HepG2 (cell line): ENCODE measurements at regions not wholly inside any gene's neighbourhood (a gene's known extent, or its start where the extent isn't known, plus 50 kb on each side); places are given as distances from the start of the nearest gene placed in this dataset.

Experiments
- ATAC-seq: fragments of 200-7000 bp; cut with Tn5 transposase; 3 replicates; pipeline ENCODE4 v1.9.1; 2020; ENCODE audit warnings: mild to moderate bottlenecking, moderate library complexity
- BruUV-seq: library from RNA; stranded (reverse); fragments of 400-500 nt; replicated peaks from 2 replicates; lab custom pipeline; 2021; lab: Mats Ljungman, UMichigan
- CTCF ChIA-PET: fragments of 300-600 bp; formaldehyde crosslinking; extraction: SDS; loops from one replicate; lab custom pipeline; 2021; ENCODE audit warnings: low total read pairs, inconsistent platforms, low intra/inter-chr PET ratio; lab: Yijun Ruan, JAX
- POLR2A ChIA-PET: fragments of 350-600 bp; sonication (Branson Sonifier 250); formaldehyde crosslinking; loops from one replicate; lab custom pipeline; 2020; ENCODE audit warnings: antibody characterized with exemption, inconsistent platforms; lab: Yijun Ruan, JAX
- DNase-seq: peaks from one replicate; pipeline ENCODE4 v3.0.0-alpha.2; 2015; ENCODE audit warnings: low spot score
- FAIRE-seq: peaks from 3 replicates; lab custom pipeline; 2011; peaks lifted over from hg19 to GRCh38; lab: Jason Lieb, UNC
- H2AFZ ChIP-seq: one replicate; pipeline ENCODE4 v1.6.1; 2011; ENCODE audit warnings: low read length, inconsistent platforms
- H3K27ac ChIP-seq: fragments of 300-600 bp; 3 replicates; pipeline ENCODE4 v1.8.0; 2011; ENCODE audit warnings: mixed run types, mild to moderate bottlenecking, mixed read lengths, low read length, inconsistent platforms; ENCODE audit not compliant: insufficient read depth; ENCODE audit errors: extremely low read length
- H3K27me3 ChIP-seq, 2 experiments: fragments of 200-600 bp in 1 of 2; 2 replicates in 1 of 2; 3 replicates in 1 of 2; pipeline versions ENCODE4 v1.6.0 to v1.8.0; 2011; ENCODE audit warnings: low read length in 2 of 2, mild to moderate bottlenecking in 2 of 2, moderate library complexity in 2 of 2, inconsistent platforms in 1 of 2; ENCODE audit not compliant: insufficient read depth in 2 of 2, control insufficient read depth in 1 of 2
- H3K36me3 ChIP-seq, 2 experiments: fragments of 200-600 bp in 1 of 2; replicated peaks in 1 of 2; 2 replicates in 1 of 2; 3 replicates in 1 of 2; pipeline versions ENCODE4 v1.5.1 to v1.8.0; 2011; ENCODE audit warnings: low read length in 2 of 2, inconsistent platforms in 1 of 2; ENCODE audit not compliant: insufficient read depth in 2 of 2, control insufficient read depth in 1 of 2
- H3K4me1 ChIP-seq: 2 replicates; pipeline ENCODE4 v1.5.1; 2012; ENCODE audit warnings: low read length, inconsistent platforms; ENCODE audit not compliant: insufficient read depth
- H3K4me2 ChIP-seq: 2 replicates; pipeline ENCODE4 v1.6.0; 2011; ENCODE audit warnings: low read depth, low read length, inconsistent platforms
- H3K4me3 ChIP-seq, 3 experiments: fragments of 200-600 bp in 1 of 3; sonication (generic), shearing (Covaris generic) in 1 of 3; replicated peaks in 1 of 3; 2 replicates each; pipeline ENCODE4 v1.5.1; 2011 to 2016; ENCODE audit warnings: low read length in 3 of 3, inconsistent platforms in 2 of 3, low read depth in 2 of 3, mild to moderate bottlenecking in 2 of 3, control low read depth in 1 of 3, mixed read lengths in 1 of 3; ENCODE audit not compliant: insufficient read depth in 1 of 3
- H3K79me2 ChIP-seq: one replicate; pipeline ENCODE4 v1.6.1; 2011; ENCODE audit warnings: low read length, inconsistent platforms; ENCODE audit not compliant: insufficient read depth
- H3K9ac ChIP-seq: 2 replicates; pipeline ENCODE4 v1.6.0; 2011; ENCODE audit warnings: mild to moderate bottlenecking, low read depth, low read length, inconsistent platforms; ENCODE audit not compliant: insufficient read depth
- H3K9me3 ChIP-seq: 2 replicates; pipeline ENCODE4 v1.5.1; 2012; ENCODE audit warnings: mild to moderate bottlenecking, low read length
- H4K20me1 ChIP-seq: 2 replicates; pipeline ENCODE4 v1.6.0; 2011; ENCODE audit warnings: inconsistent platforms, mild to moderate bottlenecking, low read length, moderate library complexity; ENCODE audit not compliant: insufficient read depth
- BCL6 ChIP-seq: IDR thresholded peaks from 2 replicates; pipeline ENCODE4 v1.6.1; 2016; ENCODE audit warnings: missing genetic modification reagents, missing compliant biosample characterization
- CBX2 ChIP-seq, 2 experiments: fragments of 200-600 bp in 1 of 2; sonication (generic); formaldehyde crosslinking in 1 of 2; IDR thresholded peaks; 2 replicates each; pipeline versions ENCODE4 v1.7.0 to v1.8.1; 2018 to 2022; ENCODE audit warnings: low read depth in 2 of 2, low read length in 1 of 2, mild to moderate bottlenecking in 1 of 2, missing genetic modification reagents in 1 of 2
- FOSL2 ChIP-seq: sonication (generic); formaldehyde crosslinking; IDR thresholded peaks from 2 replicates; pipeline ENCODE4 v1.4.0; 2020; ENCODE audit warnings: missing genetic modification reagents
- JUNB ChIP-seq: sonication (generic); formaldehyde crosslinking; IDR thresholded peaks from 2 replicates; pipeline ENCODE4 v1.8.0; 2022; ENCODE audit warnings: missing genetic modification reagents, mild to moderate bottlenecking, borderline replicate concordance
- KLF15 ChIP-seq: sonication (generic); formaldehyde crosslinking; IDR thresholded peaks from 2 replicates; pipeline ENCODE4 v1.8.1; 2023; ENCODE audit warnings: borderline replicate concordance, mild to moderate bottlenecking, inconsistent platforms, missing genetic modification reagents, mixed read lengths
- MTF1 ChIP-seq: sonication (generic); formaldehyde crosslinking; IDR thresholded peaks from 2 replicates; pipeline ENCODE4 v1.5.0; 2020; ENCODE audit warnings: missing genetic modification reagents
- RFX5 ChIP-seq: IDR thresholded peaks from 2 replicates; pipeline ENCODE4 v1.6.1; 2011; ENCODE audit warnings: low read depth, low read length, improper control_type of control experiment
- TERF1 ChIP-seq: sonication (generic); formaldehyde crosslinking; IDR thresholded peaks from 2 replicates; pipeline ENCODE4 v1.8.0; 2022; ENCODE audit warnings: mild to moderate bottlenecking, missing genetic modification reagents, moderate library complexity
- U2AF2 ChIP-seq: fragments of 200-400 bp; formaldehyde crosslinking; IDR thresholded peaks from 2 replicates; pipeline ENCODE4 v1.6.1; 2017; ENCODE audit warnings: low read depth, mild to moderate bottlenecking, low read length
- ZBTB26 ChIP-seq: IDR thresholded peaks from 2 replicates; pipeline ENCODE4 v1.6.1; 2016; ENCODE audit warnings: missing compliant biosample characterization, missing genetic modification reagents, borderline replicate concordance
- ZNF142 ChIP-seq: sonication (generic); formaldehyde crosslinking; IDR thresholded peaks from 2 replicates; pipeline ENCODE4 v1.4.0; 2020; ENCODE audit warnings: missing genetic modification reagents
- ZNF564 ChIP-seq: sonication (generic); formaldehyde crosslinking; IDR thresholded peaks from 2 replicates; pipeline ENCODE4 v1.8.1; 2023; ENCODE audit warnings: mild to moderate bottlenecking, missing genetic modification reagents
- ZNF577 ChIP-seq: sonication (generic); formaldehyde crosslinking; IDR thresholded peaks from 2 replicates; pipeline ENCODE4 v1.4.0; 2020; ENCODE audit warnings: mild to moderate bottlenecking, low read depth, missing genetic modification reagents, borderline replicate concordance
- ZNF639 ChIP-seq: conservative IDR thresholded peaks from 2 replicates; pipeline ENCODE4 v1.6.1; 2018; ENCODE audit warnings: missing genetic modification reagents
- ZNF773 ChIP-seq: sonication (generic); formaldehyde crosslinking; IDR thresholded peaks from 2 replicates; pipeline ENCODE4 v1.4.0; 2020; ENCODE audit warnings: missing genetic modification reagents, borderline replicate concordance
- WGBS: methylation state at CpG from one replicate; pipeline ENCODE4 v1.1.6; 2017; ENCODE audit warnings: low lambda C conversion rate; 5-methylcytosine and 5-hydroxymethylcytosine counted together
- in situ Hi-C: cut with HindIII; loops from 2 replicates; pipeline ENCODE4 v1.10.0; 2017; ENCODE audit warnings: low pct_unique_long_range_greater_than_20kb; ENCODE audit not compliant: extremely low pct_ligation_motif_present
- intact Hi-C: fragments of 100-400 bp; cut with micrococcal nuclease; formaldehyde crosslinking; loops from one replicate; pipeline ENCODE4 v1.10.0; 2022; ENCODE audit not compliant: unreplicated experiment

- in situ Hi-C loops, result no loop called here
- BruUV-seq, result no TSS peak
Observed at GRCh38 chr20:39124064-39124463, 161.9 kb downstream of the DHX35 start.

More at GRCh38 chr20:39124064-39124463, 161.9 kb downstream of the DHX35 start:
- H4K20me1 ChIP-seq, result no peaks in the 10 kb centered on the region
- H3K4me1 ChIP-seq, result no peaks in the 10 kb centered on the region
- peaks cover 0 to 4% of the 10 kb centered on the region in 2 experiments; a peak in 2 of 5 replicates for H3K27me3 ChIP-seq
- ATAC-seq, result no peak
- CTCF ChIA-PET, result no interaction called here
- DNase-seq, result no peak
- TF ChIP-seq ZBTB26 (CRISPR knock-in tag) (no peak), CBX2 (IDR thresholded peaks at IDR 0.05; ENCODE audit: low read depth, low read length) (no peak), CBX2 (CRISPR knock-in tag; IDR thresholded peaks at IDR 0.05; ENCODE audit: low read depth) (no peak), ZNF142 (CRISPR knock-in tag) (no peak), ZNF577 (CRISPR knock-in tag) (no peak), FOSL2 (CRISPR knock-in tag) (no peak), ZNF564 (CRISPR knock-in tag) (no peak), ZNF639 (CRISPR knock-in tag) (no peak), BCL6 (no peak), KLF15 (CRISPR knock-in tag) (no peak), TERF1 (CRISPR knock-in tag) (no peak), U2AF2 (no peak), RFX5 (no peak), MTF1 (no peak), ZNF773 (CRISPR knock-in tag) (no peak), JUNB (CRISPR knock-in tag) (no peak)
- TF ChIP-seq, all 625 proteins: peak for 0
- no peaks in the 10 kb centered on the region for H3K9me3 ChIP-seq
- no peak for FAIRE-seq
- H3K36me3 ChIP-seq, result no peaks in the 10 kb centered on the region
- POLR2A ChIA-PET, result no interaction called here
- no peak overlapping the region for H3K9ac ChIP-seq
- H3K4me3 ChIP-seq, result no peak overlapping the region
- no peak overlapping the region for H3K4me2 ChIP-seq
- intact Hi-C loops, result no loop called here
- no peak overlapping the region for H3K27ac ChIP-seq
- WGBS, result 2% methylated on average over 6 of the region's 7 CpGs
- H3K79me2 ChIP-seq, result no peaks in the 10 kb centered on the region
- H2AFZ ChIP-seq, result no peak overlapping the region
